ENCODE measurements at regions not wholly inside any gene's neighbourhood (a gene's known extent, or its start where the extent isn't known, plus 50 kb on each side); places are given as distances from the start of the nearest gene placed in this dataset.

DNA sequence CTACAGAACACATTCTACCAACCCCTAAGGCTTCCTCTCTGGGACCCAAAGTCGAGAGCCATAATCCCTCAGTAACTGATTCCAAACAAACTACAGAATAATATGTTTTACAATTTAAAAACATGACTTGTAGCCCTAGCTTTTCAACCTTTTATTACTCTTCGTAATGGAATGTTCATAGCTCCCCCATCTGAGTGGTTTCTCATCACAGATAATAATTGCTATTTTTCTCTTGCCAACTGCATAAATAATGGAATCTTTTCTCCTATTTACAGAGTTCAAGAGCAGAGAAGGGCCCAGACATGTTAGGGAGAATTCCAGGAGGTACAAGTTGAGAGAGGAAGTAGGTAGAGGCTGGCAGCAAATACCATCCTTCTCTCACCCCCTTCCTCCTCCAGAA, 59.9 kb upstream of the CERS6 start (continued):
- TF ChIP-seq, protein P1, sequence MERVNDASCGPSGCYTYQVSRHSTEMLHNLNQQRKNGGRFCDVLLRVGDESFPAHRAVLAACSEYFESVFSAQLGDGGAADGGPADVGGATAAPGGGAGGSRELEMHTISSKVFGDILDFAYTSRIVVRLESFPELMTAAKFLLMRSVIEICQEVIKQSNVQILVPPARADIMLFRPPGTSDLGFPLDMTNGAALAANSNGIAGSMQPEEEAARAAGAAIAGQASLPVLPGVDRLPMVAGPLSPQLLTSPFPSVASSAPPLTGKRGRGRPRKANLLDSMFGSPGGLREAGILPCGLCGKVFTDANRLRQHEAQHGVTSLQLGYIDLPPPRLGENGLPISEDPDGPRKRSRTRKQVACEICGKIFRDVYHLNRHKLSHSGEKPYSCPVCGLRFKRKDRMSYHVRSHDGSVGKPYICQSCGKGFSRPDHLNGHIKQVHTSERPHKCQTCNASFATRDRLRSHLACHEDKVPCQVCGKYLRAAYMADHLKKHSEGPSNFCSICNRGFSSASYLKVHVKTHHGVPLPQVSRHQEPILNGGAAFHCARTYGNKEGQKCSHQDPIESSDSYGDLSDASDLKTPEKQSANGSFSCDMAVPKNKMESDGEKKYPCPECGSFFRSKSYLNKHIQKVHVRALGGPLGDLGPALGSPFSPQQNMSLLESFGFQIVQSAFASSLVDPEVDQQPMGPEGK (tag by site-specific recombination; IDR thresholded peaks at IDR 0.05), result no peak
- TF ChIP-seq SCRT1 (tag by site-specific recombination; IDR thresholded peaks at IDR 0.05; ENCODE audit: borderline replicate concordance) (no peak), ZNF747 (tag by site-specific recombination; IDR thresholded peaks at IDR 0.05) (no peak), GFI1B (tag by site-specific recombination; IDR thresholded peaks at IDR 0.05) (no peak), BCL11B (tag by site-specific recombination; IDR thresholded peaks at IDR 0.05; ENCODE audit: low read depth) (no peak), ZNF341 (tag by site-specific recombination; IDR thresholded peaks at IDR 0.05; ENCODE audit: low read depth) (no peak), ZNF335 (tag by site-specific recombination; conservative IDR thresholded peaks at IDR 0.05) (no peak), ZNF426 (tag by site-specific recombination; IDR thresholded peaks at IDR 0.05) (no peak), ZBTB20 (tag by site-specific recombination; IDR thresholded peaks at IDR 0.05) (no peak), ZXDB (tag by site-specific recombination; IDR thresholded peaks at IDR 0.05) (no peak), ZNF701 (tag by site-specific recombination; IDR thresholded peaks at IDR 0.05) (no peak)
- TF ChIP-seq, protein P2, sequence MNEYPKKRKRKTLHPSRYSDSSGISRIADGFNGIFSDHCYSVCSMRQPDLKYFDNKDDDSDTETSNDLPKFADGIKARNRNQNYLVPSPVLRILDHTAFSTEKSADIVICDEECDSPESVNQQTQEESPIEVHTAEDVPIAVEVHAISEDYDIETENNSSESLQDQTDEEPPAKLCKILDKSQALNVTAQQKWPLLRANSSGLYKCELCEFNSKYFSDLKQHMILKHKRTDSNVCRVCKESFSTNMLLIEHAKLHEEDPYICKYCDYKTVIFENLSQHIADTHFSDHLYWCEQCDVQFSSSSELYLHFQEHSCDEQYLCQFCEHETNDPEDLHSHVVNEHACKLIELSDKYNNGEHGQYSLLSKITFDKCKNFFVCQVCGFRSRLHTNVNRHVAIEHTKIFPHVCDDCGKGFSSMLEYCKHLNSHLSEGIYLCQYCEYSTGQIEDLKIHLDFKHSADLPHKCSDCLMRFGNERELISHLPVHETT (tag by site-specific recombination; IDR thresholded peaks at IDR 0.05), result no peak

DNA sequence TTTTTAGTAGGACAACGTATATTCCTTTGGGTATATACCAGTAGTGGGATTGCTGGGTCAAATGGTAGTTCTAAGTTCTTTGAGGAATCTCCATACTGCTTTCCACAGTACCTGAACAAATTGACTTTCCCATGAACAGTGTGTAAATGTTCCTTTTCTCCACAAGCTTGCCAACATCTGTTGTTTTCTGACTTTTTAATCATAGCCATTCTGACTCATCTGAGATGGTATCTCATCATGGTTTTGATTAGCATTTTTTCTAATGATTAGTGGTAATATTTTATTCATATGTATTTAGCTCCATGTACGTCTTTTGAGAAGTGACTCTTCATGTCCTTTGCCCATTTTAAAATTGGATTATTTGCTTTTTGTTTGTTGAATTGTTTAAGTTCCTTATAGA, 58.4 kb upstream of the CERS6 start:
- no peak for TF ChIP-seq GLIS2 (tag by site-specific recombination; IDR thresholded peaks at IDR 0.05)
- TF ChIP-seq, protein P3, sequence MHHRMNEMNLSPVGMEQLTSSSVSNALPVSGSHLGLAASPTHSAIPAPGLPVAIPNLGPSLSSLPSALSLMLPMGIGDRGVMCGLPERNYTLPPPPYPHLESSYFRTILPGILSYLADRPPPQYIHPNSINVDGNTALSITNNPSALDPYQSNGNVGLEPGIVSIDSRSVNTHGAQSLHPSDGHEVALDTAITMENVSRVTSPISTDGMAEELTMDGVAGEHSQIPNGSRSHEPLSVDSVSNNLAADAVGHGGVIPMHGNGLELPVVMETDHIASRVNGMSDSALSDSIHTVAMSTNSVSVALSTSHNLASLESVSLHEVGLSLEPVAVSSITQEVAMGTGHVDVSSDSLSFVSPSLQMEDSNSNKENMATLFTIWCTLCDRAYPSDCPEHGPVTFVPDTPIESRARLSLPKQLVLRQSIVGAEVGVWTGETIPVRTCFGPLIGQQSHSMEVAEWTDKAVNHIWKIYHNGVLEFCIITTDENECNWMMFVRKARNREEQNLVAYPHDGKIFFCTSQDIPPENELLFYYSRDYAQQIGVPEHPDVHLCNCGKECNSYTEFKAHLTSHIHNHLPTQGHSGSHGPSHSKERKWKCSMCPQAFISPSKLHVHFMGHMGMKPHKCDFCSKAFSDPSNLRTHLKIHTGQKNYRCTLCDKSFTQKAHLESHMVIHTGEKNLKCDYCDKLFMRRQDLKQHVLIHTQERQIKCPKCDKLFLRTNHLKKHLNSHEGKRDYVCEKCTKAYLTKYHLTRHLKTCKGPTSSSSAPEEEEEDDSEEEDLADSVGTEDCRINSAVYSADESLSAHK (tag by site-specific recombination; IDR thresholded peaks at IDR 0.05), result no peak
- TF ChIP-seq, protein P4, sequence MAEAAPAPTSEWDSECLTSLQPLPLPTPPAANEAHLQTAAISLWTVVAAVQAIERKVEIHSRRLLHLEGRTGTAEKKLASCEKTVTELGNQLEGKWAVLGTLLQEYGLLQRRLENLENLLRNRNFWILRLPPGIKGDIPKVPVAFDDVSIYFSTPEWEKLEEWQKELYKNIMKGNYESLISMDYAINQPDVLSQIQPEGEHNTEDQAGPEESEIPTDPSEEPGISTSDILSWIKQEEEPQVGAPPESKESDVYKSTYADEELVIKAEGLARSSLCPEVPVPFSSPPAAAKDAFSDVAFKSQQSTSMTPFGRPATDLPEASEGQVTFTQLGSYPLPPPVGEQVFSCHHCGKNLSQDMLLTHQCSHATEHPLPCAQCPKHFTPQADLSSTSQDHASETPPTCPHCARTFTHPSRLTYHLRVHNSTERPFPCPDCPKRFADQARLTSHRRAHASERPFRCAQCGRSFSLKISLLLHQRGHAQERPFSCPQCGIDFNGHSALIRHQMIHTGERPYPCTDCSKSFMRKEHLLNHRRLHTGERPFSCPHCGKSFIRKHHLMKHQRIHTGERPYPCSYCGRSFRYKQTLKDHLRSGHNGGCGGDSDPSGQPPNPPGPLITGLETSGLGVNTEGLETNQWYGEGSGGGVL (tag by site-specific recombination; IDR thresholded peaks at IDR 0.05), result no peak
- TF ChIP-seq FEZF1 (tag by site-specific recombination; IDR thresholded peaks at IDR 0.05), result no peak
- TF ChIP-seq, protein P5, sequence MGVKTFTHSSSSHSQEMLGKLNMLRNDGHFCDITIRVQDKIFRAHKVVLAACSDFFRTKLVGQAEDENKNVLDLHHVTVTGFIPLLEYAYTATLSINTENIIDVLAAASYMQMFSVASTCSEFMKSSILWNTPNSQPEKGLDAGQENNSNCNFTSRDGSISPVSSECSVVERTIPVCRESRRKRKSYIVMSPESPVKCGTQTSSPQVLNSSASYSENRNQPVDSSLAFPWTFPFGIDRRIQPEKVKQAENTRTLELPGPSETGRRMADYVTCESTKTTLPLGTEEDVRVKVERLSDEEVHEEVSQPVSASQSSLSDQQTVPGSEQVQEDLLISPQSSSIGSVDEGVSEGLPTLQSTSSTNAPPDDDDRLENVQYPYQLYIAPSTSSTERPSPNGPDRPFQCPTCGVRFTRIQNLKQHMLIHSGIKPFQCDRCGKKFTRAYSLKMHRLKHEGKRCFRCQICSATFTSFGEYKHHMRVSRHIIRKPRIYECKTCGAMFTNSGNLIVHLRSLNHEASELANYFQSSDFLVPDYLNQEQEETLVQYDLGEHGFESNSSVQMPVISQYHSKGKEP (tag by site-specific recombination; IDR thresholded peaks at IDR 0.05), result no peak
- TF ChIP-seq, protein P6, sequence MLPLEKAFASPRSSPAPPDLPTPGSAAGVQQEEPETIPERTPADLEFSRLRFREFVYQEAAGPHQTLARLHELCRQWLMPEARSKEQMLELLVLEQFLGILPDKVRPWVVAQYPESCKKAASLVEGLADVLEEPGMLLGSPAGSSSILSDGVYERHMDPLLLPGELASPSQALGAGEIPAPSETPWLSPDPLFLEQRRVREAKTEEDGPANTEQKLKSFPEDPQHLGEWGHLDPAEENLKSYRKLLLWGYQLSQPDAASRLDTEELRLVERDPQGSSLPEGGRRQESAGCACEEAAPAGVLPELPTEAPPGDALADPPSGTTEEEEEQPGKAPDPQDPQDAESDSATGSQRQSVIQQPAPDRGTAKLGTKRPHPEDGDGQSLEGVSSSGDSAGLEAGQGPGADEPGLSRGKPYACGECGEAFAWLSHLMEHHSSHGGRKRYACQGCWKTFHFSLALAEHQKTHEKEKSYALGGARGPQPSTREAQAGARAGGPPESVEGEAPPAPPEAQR (tag by site-specific recombination; IDR thresholded peaks at IDR 0.05), result no peak
- no peak for TF ChIP-seq SP3 (tag by site-specific recombination; IDR thresholded peaks at IDR 0.05)
- no peak for TF ChIP-seq ZNF449 (tag by site-specific recombination; IDR thresholded peaks at IDR 0.05)
- TF ChIP-seq, protein P7, sequence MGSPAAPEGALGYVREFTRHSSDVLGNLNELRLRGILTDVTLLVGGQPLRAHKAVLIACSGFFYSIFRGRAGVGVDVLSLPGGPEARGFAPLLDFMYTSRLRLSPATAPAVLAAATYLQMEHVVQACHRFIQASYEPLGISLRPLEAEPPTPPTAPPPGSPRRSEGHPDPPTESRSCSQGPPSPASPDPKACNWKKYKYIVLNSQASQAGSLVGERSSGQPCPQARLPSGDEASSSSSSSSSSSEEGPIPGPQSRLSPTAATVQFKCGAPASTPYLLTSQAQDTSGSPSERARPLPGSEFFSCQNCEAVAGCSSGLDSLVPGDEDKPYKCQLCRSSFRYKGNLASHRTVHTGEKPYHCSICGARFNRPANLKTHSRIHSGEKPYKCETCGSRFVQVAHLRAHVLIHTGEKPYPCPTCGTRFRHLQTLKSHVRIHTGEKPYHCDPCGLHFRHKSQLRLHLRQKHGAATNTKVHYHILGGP (tag by site-specific recombination; IDR thresholded peaks at IDR 0.05), result no peak
- TF ChIP-seq ZNF664 (tag by site-specific recombination; IDR thresholded peaks at IDR 0.05), result no peak
- POLR2A ChIA-PET, result interaction anchor here (0.6 kb wide), 1 partner anchor 270 kb away, joined by 3 read pairs; no protein-coding TSS in a partner anchor
- no peaks in the 10 kb centered on the region for H3K36me3 ChIP-seq (ENCODE audit: control insufficient read depth in 2 of 2, insufficient read depth in 1 of 2, low read length in 2 of 2)
- H3K4me1 ChIP-seq (ENCODE audit: control insufficient read depth, insufficient read depth, low read length), result no peaks in the 10 kb centered on the region
- H3K9me3 ChIP-seq (ENCODE audit: control insufficient read depth, insufficient read depth, low read depth, low read length), result no peaks in the 10 kb centered on the region
- CTCF ChIA-PET, result interaction anchor here (0.7 kb wide), 1 partner anchor 37 kb away, joined by 3 read pairs; no protein-coding TSS in a partner anchor
- H3K4me3 ChIP-seq (ENCODE audit: low read depth, low read length), result no peak overlapping the region
- H3K27ac ChIP-seq (ENCODE audit: extremely low read depth, low read depth, low read length), result no peak overlapping the region

Measured in HEK293 (cell line).